HEK293T (cell line): ENCODE measurements at regions not wholly inside any gene's neighbourhood (a gene's known extent, or its start where the extent isn't known, plus 50 kb on each side); places are given as distances from the start of the nearest gene placed in this dataset.

ENCODE experiments used
- ELF4 ChIP-seq: fragments of 450-650 bp; IDR thresholded peaks from 2 replicates; pipeline ENCODE4 v1.6.1; 2017; ENCODE audit warnings: antibody characterized with exemption
- FOXK2 ChIP-seq: fragments of 450-650 bp; IDR thresholded peaks from 2 replicates; pipeline ENCODE4 v1.6.1; 2016; ENCODE audit warnings: mild to moderate bottlenecking
- TARDBP ChIP-seq: fragments of 450-650 bp; IDR thresholded peaks from 2 replicates; pipeline ENCODE4 v1.6.1; 2016
- TF ChIP-seq, protein P1 (sequence below): fragments of 450-650 bp; IDR thresholded peaks from 2 replicates; pipeline ENCODE4 v1.6.1; 2016

DNA sequence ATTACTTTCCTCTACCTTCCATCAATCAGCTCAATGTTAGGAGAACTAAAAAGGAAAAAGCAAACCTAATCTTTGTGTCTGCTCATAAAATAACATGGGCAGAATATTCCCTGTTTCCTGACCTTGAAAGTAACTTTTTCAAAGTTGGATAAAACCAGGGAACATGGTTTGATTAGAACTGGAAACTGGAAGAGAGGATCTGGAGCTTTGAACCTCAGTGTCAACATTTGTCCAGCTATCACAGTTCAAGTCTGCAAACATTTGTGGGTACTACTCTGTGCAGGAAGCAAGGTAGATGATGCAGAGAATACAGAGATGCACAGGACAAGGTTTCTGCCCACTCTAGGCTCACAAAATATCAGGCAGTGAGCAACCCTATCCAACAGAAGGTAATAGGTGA is 86.4 kb upstream of the TAB3 start:
- TF ChIP-seq ELF4 (no peak), TARDBP (no peak), FOXK2 (no peak)
- TF ChIP-seq, protein P1, sequence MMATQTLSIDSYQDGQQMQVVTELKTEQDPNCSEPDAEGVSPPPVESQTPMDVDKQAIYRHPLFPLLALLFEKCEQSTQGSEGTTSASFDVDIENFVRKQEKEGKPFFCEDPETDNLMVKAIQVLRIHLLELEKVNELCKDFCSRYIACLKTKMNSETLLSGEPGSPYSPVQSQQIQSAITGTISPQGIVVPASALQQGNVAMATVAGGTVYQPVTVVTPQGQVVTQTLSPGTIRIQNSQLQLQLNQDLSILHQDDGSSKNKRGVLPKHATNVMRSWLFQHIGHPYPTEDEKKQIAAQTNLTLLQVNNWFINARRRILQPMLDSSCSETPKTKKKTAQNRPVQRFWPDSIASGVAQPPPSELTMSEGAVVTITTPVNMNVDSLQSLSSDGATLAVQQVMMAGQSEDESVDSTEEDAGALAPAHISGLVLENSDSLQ = no peak
